Globus pallidus (tissue), 1 donor: ENCODE measurements at regions not wholly inside any gene's neighbourhood (a gene's known extent, or its start where the extent isn't known, plus 50 kb on each side); places are given as distances from the start of the nearest gene placed in this dataset.
"Not testable (repeated sequence)": the region's sequence is repeated elsewhere in the genome, so short reads cannot be mapped to it uniquely, and the experiment has no call there.

ENCODE experiments used
- DNase-seq: peaks from one replicate; pipeline ENCODE4 v3.0.0-alpha.2; 2015; ENCODE audit warnings: low spot score

DNA sequence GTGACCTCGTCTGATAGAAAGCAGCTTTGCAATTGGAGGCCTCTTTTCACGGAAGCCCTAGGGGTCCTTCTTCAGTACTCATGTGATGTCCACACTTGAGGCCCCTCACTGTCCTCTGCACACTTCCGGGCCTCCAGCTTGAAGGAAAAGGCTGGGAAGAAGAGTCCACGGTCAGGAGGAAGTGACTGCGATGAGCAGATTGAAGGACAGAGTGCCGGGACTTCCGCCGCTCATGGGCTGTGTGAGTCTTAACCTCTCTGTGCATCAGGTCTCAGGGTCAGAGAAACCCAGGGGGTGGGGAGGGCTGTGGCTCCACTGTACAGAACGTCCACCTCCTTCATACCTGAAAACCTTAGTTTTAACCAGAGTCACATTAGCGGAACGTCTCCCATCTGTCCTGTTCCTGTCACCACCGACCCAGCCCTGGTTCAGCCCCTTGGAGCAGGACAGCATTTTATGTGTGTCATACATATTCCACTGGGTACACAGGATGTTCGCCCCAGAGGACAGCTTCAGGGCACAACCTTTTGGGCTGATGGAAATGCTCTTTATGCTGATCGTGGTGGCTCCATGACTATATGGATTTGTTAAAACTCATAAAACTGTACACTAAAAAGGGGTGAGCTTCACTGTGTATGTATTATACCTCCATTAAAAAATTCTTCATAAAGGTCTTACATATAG is 51.0 kb upstream of the SORCS2 start:
- DNase-seq = no peak

DNA sequence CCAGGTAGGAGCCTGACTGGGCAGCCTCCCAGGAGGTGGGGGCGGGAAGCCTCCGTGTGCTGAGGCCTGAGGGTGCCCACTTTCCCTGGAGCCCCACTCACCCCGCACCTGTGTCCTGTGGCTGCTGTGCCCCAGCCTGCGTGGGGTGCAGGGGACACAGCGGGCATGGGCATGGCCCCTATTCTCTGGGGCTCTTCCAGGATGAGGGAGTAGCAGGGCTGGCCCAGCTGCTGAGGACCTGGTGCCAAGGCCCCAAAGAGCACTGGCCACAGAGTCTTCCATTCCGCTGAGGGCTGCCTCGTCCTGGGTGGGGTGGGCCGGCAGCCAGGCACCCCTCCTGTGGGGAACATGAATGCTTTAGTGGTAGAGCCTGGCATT is 51.7 kb upstream of the SORCS2 start:
- no peak for DNase-seq

DNA sequence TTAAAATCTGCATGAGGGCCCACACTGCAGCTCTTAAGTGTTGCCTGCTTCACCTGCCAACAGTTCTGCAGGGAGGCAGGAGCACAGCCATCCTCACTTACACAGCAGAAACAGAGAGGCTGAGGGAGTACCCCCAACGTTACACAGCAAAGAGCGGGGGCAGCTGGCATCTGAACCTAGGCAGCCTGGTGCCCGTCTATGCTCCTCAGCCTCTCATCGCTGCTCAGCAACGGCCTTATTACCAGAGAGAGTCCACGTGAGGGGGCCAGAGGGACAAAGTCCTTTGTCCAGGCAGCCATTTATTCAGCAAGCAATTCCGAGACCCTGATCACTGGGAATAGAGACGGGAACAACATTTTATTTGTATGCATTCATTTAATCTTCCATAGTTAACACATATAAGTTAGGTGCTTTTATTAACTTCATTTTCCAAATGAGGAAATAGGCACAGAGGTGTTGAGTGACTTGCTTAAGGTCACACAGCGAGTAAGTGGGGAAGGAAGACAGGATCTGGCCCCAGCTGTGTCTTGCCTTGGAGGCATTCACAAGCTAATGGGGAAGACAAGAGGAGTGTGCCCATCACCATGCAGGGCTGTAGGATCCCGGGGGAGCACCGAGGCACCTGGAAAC is 52.2 kb upstream of the SORCS2 start:
- no peak for DNase-seq

DNA sequence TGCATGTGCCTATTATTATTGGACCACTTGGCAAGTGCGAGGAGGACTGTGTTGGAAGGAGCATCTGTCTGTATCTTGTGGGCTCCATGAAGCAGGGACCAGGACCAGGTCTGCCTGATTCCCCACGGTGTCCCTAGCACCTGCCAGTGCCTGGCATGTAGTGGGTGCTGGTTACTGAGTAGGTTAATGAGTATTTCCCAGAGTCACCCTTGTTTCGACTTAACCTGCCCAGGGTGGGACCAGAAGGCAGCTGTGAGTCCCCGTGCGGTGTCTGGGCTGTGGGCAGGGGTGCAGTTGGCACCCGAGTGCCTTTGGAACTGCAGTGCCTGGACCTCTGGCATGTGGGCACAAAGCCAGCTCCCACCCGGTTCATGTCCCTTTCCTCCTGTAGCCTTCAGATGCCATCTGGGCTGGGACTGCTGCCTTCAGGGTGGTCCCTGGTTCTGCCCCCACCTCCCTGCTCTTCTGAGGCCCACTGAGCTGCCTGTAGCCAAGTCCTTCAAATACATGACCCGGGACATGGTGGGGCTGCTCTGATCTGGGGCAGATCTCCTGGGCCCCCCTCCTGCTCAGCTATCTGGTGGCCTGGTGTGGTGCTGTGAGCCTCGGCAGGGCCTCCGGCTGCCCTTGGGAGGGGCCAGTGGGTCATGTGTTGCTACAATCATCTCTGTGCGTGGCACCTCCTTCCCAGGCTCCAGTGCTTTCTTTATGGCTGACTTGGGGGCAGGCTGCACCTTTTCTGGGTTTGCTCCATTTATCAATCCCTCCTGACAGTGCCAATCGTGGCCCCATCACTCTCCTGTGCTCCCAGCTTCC is 53.0 kb upstream of the SORCS2 start:
- DNase-seq = no peak

DNA sequence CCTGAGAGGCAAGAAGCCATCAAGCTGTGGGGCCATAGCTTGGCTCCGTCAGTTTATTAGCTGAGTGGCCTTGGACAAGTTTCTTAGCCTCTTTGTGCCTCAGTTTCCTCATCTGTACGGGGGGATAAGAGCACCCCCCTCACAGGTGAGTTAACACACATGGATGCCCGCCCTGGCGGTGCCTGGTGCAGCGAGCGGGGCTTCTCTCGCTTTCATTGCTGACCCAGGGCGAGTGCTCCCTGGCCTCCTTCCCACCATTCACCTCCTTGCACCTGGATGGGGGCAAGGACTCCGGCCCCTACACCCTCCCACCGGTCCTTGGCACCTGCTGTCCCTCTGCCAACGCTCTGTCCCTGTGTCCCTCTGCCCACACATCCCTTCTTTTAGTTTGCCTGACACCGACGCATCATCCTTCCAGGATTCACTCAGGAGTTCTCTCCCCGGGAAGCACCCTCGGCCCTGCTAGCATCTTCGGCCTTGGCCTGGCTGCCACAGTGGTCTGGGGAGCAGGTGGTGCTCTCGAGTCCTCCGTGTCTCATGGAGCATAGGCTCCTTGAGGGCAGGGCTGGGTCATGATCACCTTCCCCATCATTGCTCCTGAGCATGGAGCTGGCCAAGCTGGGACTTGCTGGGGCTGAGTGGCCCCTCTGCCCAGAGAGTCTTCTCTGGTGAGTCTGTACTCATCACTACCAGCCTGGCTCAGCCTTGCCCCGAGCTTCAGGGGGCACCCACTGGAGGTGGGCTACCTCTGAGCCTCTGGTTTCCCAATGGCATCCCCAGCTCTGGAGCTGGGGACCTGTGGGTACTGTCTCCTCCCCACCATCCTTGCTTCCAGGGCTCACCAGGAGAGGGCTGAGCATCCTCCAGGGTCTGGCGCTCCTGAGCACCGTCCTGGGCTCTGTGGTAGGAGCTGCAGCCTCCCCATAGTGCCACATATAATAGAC is 53.8 kb upstream of the SORCS2 start:
- no peak for DNase-seq

DNA sequence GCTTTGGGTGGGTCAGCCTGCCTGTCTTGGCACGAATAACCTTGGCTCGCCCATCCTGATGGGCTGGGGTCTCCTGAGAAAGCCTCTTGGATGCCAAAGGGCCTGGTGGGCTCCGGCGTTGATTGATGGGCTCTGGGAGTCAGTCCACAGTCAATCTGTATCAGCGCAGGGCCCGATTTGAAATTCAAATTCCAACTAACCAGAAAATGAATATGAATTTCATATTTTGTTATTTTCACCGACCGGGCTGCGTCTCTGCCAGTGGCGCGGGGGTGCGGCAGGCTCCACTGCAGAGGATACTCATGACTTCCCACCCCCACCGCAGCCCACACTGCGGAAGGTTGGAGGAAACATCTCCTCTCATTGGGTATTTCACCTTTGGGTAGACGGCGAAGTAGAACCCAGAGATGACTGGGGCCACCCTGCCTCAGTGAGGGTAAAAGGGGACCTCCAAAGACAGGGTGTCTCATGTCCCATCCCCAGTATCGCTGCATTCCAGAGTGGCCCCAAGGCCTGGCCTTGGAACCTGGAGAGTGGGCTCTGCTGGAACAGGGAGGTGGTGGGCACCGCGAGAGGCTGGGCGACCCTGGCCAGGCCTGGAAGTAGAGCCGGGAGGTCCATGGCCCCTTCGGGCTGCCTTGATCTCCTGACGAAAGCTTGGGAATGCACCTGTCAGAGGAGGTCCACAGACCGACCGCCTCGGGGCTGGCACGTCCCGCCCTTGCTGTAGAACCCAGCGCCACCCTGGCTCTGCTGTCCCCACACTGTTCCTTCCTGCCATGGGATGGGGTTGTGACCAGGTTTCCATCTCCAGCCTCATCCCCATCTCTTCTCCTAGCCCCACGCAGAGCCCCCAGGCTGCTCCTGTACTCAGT is 54.8 kb upstream of the SORCS2 start:
- DNase-seq = no peak

DNA sequence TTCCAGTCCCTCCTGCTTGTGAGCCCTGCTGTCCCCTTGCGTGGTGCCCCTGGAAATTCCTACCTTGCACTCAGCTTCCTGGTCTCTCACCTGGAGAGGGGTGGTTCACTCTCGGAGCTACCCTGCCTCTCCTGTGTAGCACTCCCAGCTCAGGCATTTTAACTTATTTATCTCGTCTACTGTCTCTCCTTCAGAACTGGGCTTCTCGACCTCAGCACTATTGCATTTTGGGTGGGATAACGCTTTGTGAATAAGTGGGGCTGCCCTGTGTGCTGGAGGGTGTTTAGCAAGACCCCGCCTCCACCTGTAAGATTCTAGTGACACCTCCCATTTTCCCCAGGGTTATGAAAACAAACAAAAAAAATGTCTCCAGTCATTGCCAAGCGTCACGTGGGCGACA is 56.0 kb upstream of the SORCS2 start:
- DNase-seq = no peak

DNA sequence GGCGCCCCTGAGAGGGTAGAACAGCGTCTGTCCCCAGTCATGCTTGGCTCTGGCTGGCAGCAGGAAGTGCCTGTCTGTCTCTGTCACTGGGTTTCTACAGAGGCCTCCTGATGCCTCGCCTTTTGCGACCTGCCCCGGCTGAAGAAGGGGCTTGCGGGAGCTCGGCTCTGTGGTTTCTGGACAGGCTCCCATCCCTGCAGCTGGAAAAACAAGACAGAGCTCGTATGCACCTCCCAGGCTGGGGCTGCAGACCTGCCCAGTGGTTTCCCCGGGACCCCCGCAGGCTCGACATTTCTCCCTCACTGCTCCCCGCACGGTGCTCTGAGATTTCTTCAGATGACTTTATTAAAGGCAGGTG is 57.0 kb upstream of the SORCS2 start:
- no peak for DNase-seq

DNA sequence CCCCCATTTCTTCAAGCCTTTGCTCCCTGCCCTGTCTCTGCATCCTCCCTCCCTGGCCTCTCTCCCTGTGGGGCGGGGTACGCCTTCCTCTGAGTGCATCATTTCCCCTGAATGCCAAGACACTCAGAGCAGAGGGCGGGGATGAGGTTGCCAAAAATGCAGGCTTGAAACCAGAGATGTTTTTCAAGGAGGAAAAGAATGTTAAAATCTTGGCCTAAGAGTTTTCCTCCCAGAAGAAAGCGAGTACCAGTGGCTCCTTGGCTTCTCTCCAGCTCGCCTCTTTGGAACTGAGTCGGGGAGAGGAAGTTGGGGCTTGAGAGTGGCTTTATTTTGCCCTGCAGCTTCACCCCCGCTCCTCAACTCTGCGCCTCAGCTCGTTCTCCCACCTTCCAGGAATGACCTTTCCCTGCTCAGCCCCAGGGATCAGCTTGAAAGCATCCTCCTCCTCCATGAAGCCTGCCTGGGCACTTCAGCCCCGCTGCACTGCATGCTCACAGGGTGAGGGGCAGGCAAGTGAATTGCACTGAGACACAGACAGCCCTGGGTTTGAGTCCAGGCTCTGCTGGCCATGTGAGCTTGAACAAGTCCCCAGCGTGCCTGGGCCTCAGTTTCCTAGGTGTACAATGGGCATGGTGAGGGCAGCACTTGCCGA is 57.5 kb upstream of the SORCS2 start:
- peak; percentile 13 for DNase-seq

DNA sequence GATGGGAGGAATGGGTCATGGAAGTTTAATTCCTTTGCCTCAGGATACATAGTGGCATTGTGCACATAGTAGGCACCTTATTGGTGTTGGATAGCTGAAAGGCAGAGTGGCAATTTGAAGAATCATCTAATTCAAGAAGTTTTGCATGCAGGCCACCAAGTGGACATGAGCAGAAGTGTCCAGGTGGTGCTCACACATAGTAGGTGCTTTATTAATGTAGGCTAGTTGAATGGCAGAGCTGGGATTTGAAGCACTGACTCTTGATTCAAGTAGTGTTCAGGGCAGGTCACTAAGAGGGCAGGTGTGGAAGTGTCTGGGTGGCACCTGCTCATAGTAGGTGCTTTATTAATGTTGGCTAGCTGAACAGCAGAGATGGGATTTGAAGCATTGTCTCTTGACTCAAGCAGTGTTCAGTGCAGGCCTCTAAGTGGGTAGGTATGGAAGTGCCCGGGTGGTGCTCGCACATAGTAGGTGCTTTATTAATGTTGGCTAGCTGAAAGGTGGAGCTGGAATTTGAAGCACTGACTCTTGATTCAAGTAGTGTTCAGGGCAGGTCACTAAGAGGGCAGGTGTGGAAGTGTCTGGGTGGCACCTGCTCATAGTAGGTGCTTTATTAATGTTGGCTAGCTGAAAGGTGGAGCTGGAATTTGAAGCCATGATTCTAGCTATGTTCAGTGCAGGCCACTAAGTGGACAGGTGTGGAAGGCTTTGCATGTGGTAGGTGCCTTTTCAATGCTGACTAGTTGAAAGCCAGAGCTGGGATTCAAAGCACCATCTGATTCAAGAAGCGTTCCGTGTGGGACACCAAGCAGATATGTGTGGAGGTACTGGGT is 58.3 kb upstream of the SORCS2 start:
- not testable (repeated sequence) for DNase-seq

DNA sequence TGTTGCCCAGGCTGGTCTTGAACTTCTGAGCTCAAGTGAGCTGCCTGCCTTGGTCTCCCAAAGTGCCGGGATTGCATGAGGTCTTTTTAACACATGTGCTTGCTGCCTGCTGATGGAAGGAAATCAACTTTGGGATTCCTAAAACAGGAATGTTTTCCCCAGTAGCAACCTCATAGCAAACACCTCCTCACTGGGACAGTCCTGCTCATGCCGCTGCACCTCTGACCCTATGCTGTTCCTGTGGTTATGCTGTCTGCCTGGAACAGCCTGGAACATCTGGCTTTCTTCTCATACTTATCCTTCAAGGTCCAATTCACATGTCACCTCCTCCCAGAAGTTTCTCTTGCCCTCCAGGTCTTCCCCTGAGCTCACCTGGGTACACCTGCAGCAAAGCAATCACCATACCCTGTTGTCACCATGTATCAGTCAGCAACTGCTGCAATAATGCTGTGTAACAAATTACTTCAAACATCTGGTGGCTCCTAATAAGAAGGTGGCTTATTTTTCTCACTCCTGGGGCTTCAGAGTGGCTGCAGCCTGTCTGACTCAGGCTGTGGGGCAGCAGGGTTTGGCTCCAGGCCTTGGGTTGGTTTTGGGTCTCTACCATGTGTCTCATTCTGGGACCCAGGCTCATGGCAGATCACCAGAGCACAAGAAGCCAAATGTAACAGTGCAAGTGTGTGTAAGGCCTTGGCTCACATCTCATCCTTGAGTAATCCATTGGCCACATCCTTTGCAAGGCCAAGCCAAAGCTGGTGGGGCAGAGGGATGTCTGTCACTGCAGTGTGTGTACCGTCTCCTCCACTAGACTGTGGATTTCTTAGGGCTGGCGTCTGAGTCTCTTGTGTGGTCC is 59.4 kb upstream of the SORCS2 start:
- no peak for DNase-seq

DNA sequence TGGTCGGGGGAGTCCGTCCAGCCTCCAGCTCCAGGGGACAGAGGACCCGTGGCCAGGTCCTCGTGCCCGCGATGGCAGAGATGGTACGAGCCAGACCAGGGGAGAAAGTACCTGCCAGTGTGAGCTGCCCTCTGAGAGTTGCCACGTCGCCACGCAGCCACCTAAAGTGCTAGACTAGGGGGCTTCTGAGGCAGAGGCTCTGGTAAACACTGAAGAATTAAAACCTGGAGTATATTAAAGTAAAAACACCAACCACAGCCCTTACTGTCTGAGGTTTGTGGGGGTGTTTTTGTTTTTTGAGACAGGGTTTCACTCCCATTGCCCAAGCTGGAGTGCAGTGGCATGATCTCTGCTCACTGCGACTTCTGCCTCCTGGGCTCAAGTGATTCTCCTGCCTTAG is 60.1 kb upstream of the SORCS2 start:
- DNase-seq = no peak

DNA sequence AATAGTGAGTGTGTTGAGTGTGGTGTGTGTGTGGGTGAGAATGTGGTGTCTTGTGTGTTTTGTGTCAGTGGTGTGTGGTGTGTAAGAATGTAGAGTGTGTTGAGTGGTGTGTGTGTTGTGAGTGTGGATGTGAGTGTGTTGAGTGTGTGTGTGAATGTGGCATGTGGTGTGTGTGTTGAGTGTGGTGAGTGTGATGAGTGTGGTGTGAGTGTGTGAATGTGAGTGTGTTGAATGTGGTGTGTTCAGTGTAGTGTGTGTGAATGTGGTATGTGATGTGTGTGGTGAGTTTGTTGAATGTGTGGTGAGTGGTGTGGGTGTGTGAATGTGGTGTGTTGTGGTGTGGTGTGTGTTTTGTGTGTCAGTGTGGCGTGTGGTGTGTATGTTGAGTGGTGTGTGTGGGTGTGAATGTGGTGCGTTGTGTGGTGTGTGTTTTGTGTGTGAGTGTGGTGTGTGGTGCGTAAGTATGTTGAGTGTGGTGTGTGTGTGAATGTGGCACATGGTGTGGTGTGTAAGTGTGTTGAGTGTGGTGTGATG is 60.8 kb upstream of the SORCS2 start:
- no peak for DNase-seq

DNA sequence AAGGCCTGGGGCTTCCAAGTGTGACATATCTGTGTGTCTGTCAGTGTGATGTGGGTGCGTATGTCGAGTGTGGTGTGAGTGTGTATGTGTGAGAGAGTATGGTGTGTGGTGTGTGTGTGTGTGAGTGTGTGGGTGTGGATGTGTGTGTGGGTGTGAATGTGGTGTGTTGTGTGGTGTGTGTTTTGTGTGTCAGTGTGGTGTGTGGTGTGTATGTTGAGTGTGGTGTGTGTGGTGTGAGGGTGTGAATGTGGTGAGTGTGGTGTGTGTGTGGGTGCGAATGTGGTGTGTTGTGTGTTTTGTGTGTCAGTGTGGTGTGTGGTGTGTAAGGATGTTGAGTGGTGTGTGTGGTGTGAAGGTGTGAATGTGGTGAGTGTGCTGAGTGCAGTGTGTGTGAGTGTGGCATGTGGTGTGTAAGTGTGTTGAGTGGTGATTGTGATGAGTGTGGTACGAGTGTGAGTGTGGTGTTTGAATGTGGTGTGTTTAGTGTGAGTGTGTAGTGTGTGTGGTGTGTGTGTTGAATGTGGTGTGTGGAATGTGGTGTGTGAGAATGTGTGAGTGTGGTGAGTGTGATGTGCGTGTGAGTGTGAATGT is 61.6 kb upstream of the SORCS2 start:
- DNase-seq = no peak

DNA sequence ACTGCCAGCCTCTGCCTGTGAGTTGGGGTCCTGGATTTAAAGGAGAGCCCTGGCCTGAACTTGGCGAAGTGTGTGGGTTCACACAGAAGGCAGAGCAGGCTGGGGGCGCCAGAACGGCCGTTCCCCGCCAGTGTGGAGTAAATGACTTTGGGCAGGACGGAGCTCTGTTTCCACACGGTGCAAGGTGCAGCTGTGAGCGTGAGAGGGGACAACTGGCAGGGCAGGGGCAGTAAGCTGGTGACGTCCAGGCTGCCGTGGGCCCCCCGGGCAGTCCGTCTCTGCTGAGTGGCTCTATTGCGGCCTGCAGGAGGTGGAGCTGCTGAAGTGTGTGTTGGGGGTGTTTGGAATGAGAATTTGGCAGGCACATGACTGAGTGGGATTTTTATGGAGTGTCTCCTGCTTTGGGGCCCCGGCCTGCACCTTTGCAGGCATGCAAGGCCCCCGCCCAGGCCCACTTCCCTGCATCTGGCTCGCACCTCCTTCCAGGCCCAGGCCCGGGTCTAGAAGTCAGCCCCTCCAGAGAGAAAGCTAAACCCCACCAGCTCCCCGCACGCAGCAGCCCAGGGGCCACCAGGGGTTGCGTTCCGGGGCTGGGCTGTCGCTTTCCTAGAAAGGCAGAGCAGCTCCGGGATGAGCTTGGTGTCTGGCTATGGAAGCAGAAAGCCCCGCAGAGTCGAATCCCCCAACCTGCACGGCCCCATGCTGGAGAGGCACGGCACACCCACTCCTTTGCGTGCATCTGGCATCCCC is 62.2 kb upstream of the GRPEL1 start:
- no peak for DNase-seq

DNA sequence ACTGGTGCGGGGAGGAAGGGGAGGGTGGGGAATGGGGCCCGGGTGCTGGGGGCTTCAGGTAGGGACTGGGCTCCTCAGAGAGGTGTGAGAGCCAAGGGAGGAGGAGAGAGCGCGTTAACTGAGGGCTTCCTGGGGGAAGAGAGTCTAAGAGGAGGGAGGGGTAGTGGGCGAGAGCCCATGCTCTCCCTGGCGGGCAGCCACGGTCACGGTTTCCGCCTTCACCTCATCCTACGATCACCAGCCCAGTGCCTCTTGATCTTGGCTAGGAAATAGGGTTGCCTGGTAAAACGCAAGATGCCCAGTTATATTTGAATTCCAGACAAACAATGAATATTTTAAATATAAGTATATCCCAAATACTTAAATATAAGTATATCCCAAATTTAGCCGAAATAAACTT is 60.8 kb upstream of the GRPEL1 start:
- no peak for DNase-seq

DNA sequence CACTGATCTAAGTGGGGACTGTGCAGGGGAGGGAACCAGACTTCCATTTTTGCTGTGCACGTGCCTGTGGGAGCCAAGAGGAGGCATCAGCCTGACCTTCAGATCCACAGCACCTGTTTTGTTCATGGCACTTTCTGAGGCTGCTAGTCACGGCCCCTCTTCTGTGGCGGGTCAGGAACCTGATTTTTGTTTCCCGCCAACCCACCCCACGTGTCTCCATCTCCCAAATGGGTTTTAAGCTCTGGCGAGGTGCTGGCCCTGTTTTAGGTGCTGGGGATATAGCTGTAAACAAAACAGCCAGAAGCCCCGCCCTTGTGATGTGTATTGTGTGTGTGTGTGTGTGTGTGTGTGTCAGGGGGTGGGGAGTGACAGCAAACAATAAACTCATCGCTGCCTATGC is 60.4 kb upstream of the GRPEL1 start:
- no peak for DNase-seq
